Liver (tissue), 3 donors: ENCODE measurements at regions not wholly inside any gene's neighbourhood (a gene's known extent, or its start where the extent isn't known, plus 50 kb on each side); places are given as distances from the start of the nearest gene placed in this dataset.

Source experiments
- GABPA ChIP-seq, 2 donors: IDR thresholded peaks in 1 of 2; conservative IDR thresholded peaks in 1 of 2; 2 replicates each; pipeline ENCODE4 v1.6.1; 2016; ENCODE audit warnings: antibody characterized with exemption in 2 of 2, mild to moderate bottlenecking in 1 of 2, moderate library complexity in 1 of 2
- HNF4G ChIP-seq: IDR thresholded peaks from 2 replicates; pipeline ENCODE4 v1.6.1; 2016; ENCODE audit warnings: antibody characterized with exemption
- JUND ChIP-seq, 2 donors: IDR thresholded peaks; 2 replicates each; pipeline ENCODE4 v1.6.1; 2016; ENCODE audit warnings: antibody characterized with exemption in 2 of 2
- NR2F2 ChIP-seq: IDR thresholded peaks from 2 replicates; pipeline ENCODE4 v1.6.1; 2016; ENCODE audit warnings: antibody characterized with exemption
- RAD21 ChIP-seq, 2 donors: IDR thresholded peaks; 2 replicates each; pipeline ENCODE4 v1.6.1; 2016; ENCODE audit warnings: antibody characterized with exemption in 2 of 2, mild to moderate bottlenecking in 2 of 2
- RXRA ChIP-seq, 2 donors: IDR thresholded peaks; 2 replicates each; pipeline ENCODE4 v1.6.1; 2017 to 2018; ENCODE audit warnings: antibody characterized with exemption in 2 of 2, mild to moderate bottlenecking in 1 of 2
- SP1 ChIP-seq: IDR thresholded peaks from 2 replicates; pipeline ENCODE4 v1.6.1; 2018; ENCODE audit warnings: antibody characterized with exemption, mild to moderate bottlenecking
- TAF1 ChIP-seq: conservative IDR thresholded peaks from 2 replicates; pipeline ENCODE4 v1.6.1; 2016; ENCODE audit warnings: antibody characterized with exemption, mild to moderate bottlenecking
- YY1 ChIP-seq: IDR thresholded peaks from 2 replicates; pipeline ENCODE4 v1.6.1; 2016; ENCODE audit warnings: antibody characterized with exemption, mild to moderate bottlenecking
- TF ChIP-seq, protein P1 (sequence below): fragments of 150-350 bp; IDR thresholded peaks from 2 replicates; pipeline ENCODE4 v1.5.1; 2017; ENCODE audit warnings: improper control_type of control experiment, low read depth, low read length; ENCODE audit not compliant: missing input control
- TF ChIP-seq, protein P2 (sequence below): IDR thresholded peaks from 2 replicates; pipeline ENCODE4 v1.6.1; 2016; ENCODE audit warnings: antibody characterized with exemption
- TF ChIP-seq, protein P3 (sequence below): IDR thresholded peaks from 2 replicates; pipeline ENCODE4 v1.6.1; 2016; ENCODE audit warnings: antibody characterized with exemption, mild to moderate bottlenecking
- TF ChIP-seq, protein P4 (sequence below): IDR thresholded peaks from 2 replicates; pipeline ENCODE4 v1.6.1; 2016; ENCODE audit warnings: antibody characterized with exemption
- TF ChIP-seq, protein P5 (sequence below): IDR thresholded peaks from 2 replicates; pipeline ENCODE4 v1.6.1; 2016; ENCODE audit warnings: antibody characterized with exemption
- donor health status: healthy.
- donor health status: healthy.

DNA sequence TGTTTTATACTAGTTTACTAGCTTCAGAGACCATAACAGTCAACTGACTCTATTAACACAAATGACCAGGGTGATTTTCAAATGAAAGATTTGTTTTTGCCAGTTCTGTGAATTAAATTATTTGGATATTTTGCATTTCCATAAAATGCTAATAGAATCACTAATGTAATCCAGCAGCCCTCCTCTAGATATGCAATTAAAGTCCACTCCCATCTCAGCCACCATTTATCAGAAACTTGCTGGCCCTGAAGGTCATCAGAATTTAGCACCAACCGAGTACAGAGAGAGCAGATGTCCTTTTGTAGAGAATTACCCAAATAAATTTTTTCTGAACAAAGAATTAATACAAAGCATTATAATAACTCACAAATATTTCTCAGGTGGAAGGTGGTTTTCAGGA is 531.1 kb upstream of the SLIT2 start:
- TF ChIP-seq, protein P1, sequence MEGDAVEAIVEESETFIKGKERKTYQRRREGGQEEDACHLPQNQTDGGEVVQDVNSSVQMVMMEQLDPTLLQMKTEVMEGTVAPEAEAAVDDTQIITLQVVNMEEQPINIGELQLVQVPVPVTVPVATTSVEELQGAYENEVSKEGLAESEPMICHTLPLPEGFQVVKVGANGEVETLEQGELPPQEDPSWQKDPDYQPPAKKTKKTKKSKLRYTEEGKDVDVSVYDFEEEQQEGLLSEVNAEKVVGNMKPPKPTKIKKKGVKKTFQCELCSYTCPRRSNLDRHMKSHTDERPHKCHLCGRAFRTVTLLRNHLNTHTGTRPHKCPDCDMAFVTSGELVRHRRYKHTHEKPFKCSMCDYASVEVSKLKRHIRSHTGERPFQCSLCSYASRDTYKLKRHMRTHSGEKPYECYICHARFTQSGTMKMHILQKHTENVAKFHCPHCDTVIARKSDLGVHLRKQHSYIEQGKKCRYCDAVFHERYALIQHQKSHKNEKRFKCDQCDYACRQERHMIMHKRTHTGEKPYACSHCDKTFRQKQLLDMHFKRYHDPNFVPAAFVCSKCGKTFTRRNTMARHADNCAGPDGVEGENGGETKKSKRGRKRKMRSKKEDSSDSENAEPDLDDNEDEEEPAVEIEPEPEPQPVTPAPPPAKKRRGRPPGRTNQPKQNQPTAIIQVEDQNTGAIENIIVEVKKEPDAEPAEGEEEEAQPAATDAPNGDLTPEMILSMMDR = no peak
- TF ChIP-seq GABPA (IDR thresholded peaks at IDR 0.05 in 1 of 2, conservative IDR thresholded peaks at IDR 0.05 in 1 of 2) (no peak), RAD21 (IDR thresholded peaks at IDR 0.05) (no peak), SP1 (no peak), HNF4G (no peak), NR2F2 (no peak), RXRA (IDR thresholded peaks at IDR 0.05) (no peak), TAF1 (no peak), JUND (IDR thresholded peaks at IDR 0.05) (no peak), YY1 (no peak)
- TF ChIP-seq, protein P2, sequence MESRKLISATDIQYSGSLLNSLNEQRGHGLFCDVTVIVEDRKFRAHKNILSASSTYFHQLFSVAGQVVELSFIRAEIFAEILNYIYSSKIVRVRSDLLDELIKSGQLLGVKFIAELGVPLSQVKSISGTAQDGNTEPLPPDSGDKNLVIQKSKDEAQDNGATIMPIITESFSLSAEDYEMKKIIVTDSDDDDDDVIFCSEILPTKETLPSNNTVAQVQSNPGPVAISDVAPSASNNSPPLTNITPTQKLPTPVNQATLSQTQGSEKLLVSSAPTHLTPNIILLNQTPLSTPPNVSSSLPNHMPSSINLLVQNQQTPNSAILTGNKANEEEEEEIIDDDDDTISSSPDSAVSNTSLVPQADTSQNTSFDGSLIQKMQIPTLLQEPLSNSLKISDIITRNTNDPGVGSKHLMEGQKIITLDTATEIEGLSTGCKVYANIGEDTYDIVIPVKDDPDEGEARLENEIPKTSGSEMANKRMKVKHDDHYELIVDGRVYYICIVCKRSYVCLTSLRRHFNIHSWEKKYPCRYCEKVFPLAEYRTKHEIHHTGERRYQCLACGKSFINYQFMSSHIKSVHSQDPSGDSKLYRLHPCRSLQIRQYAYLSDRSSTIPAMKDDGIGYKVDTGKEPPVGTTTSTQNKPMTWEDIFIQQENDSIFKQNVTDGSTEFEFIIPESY = no peak
- TF ChIP-seq, protein P3, sequence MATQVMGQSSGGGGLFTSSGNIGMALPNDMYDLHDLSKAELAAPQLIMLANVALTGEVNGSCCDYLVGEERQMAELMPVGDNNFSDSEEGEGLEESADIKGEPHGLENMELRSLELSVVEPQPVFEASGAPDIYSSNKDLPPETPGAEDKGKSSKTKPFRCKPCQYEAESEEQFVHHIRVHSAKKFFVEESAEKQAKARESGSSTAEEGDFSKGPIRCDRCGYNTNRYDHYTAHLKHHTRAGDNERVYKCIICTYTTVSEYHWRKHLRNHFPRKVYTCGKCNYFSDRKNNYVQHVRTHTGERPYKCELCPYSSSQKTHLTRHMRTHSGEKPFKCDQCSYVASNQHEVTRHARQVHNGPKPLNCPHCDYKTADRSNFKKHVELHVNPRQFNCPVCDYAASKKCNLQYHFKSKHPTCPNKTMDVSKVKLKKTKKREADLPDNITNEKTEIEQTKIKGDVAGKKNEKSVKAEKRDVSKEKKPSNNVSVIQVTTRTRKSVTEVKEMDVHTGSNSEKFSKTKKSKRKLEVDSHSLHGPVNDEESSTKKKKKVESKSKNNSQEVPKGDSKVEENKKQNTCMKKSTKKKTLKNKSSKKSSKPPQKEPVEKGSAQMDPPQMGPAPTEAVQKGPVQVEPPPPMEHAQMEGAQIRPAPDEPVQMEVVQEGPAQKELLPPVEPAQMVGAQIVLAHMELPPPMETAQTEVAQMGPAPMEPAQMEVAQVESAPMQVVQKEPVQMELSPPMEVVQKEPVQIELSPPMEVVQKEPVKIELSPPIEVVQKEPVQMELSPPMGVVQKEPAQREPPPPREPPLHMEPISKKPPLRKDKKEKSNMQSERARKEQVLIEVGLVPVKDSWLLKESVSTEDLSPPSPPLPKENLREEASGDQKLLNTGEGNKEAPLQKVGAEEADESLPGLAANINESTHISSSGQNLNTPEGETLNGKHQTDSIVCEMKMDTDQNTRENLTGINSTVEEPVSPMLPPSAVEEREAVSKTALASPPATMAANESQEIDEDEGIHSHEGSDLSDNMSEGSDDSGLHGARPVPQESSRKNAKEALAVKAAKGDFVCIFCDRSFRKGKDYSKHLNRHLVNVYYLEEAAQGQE = no peak
- TF ChIP-seq, protein P4, sequence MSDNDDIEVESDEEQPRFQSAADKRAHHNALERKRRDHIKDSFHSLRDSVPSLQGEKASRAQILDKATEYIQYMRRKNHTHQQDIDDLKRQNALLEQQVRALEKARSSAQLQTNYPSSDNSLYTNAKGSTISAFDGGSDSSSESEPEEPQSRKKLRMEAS = no peak
- TF ChIP-seq, protein P5, sequence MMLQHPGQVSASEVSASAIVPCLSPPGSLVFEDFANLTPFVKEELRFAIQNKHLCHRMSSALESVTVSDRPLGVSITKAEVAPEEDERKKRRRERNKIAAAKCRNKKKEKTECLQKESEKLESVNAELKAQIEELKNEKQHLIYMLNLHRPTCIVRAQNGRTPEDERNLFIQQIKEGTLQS = no peak
